Activated CD4-positive, alpha-beta T cell treated with anti-CD3 and anti-CD28 coated beads for 36 hours (primary cell): ENCODE measurements at regions not wholly inside any gene's neighbourhood (a gene's known extent, or its start where the extent isn't known, plus 50 kb on each side); places are given as distances from the start of the nearest gene placed in this dataset.

Experiments
- ATAC-seq: fragments of 200-7000 bp; cut with Tn5 transposase; one replicate; pipeline ENCODE4 v1.10.0; 2021; ENCODE audit warnings: mild to moderate bottlenecking, moderate library complexity
- CTCF ChIA-PET: fragments of 350-600 bp; sonication (Branson Sonifier 250); formaldehyde crosslinking; loops from one replicate; lab custom pipeline; 2021; ENCODE audit warnings: antibody characterized with exemption; lab: Charles Lee
- POLR2A ChIA-PET: fragments of 350-600 bp; sonication (Branson Sonifier 250); formaldehyde crosslinking; loops from one replicate; lab custom pipeline; 2021; ENCODE audit warnings: antibody characterized with exemption, inconsistent platforms; lab: Charles Lee
- DNase-seq: peaks from one replicate; pipeline ENCODE4 v3.0.0-alpha.2; 2020
- H3K27ac Mint-ChIP-seq: one replicate; pipeline ENCODE4 v1.8.0; 2021; ENCODE audit warnings: mixed read lengths
- H3K27me3 Mint-ChIP-seq: one replicate; pipeline ENCODE4 v1.8.0; 2021; ENCODE audit warnings: mixed read lengths
- H3K36me3 Mint-ChIP-seq: one replicate; pipeline ENCODE4 v1.8.0; 2021; ENCODE audit warnings: low read depth, mixed read lengths
- H3K4me1 Mint-ChIP-seq: one replicate; pipeline ENCODE4 v1.8.0; 2021; ENCODE audit warnings: mixed read lengths
- H3K4me3 Mint-ChIP-seq: one replicate; pipeline ENCODE4 v1.8.0; 2021; ENCODE audit warnings: mild to moderate bottlenecking, moderate library complexity, mixed read lengths
- H3K9me3 Mint-ChIP-seq: one replicate; pipeline ENCODE4 v1.8.0; 2021; ENCODE audit warnings: low read depth, mixed read lengths
- intact Hi-C, 2 experiments: fragments of 100-400 bp; cut with DNase I in 1 of 2; cut with micrococcal nuclease in 1 of 2; formaldehyde crosslinking; loops; one replicate each; pipeline versions ENCODE4 v1.14.2 to v1.15.1; 2022 to 2024; cut with DNase I, micrococcal nuclease

DNA sequence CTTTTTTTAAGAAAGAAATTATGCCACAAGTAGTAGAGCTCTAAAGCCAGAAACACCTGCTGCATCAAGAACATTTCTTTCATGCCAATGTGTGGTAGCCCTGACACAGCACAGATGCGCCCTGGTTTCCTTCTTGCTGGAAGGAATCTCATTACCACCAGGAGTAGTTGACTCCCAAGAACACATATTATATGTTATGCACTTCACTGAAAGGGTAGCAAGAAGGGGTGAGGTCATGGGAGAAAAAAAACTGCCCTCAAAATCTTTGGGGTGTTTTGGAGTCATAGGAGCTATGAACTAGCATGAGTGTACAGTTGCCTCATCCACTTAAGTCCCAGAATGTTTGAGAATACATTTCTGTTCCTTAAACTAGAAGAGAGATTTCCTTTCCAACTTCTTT, 185.8 kb upstream of the C1QTNF7 start:
- H3K4me1 Mint-ChIP-seq: no peaks in the 10 kb centered on the region
- intact Hi-C loops: loop anchor here in 1 of 2 experiments (1.0 kb wide), 1 partner anchor 154 kb away; no protein-coding TSS in a partner anchor
- POLR2A ChIA-PET: no interaction called here

DNA sequence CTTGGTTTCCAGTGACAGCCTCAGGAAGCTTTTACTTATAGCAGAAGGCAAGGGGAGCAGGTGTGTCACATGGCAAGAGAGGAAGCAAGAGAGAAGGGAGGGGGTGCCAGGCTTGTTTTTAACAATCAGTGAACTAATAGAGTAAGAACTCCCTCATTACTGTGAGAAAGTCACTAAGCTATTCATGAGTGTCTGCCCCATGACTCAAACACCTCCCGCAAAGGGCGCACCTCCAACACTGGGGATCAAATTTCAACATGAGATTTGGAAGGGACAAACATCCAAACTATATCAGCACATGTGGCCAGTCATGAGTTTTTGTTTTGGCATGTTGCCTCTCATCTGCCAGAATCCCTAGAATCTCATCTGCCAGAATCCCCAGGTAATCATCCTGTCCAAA, 183.5 kb upstream of the C1QTNF7 start:
- Mint-ChIP-seq H3K27me3 (no peaks in the 10 kb centered on the region), H3K9me3 (no peaks in the 10 kb centered on the region), H3K4me1 (no peaks in the 10 kb centered on the region), H3K27ac (no peak overlapping the region), H3K36me3 (no peaks in the 10 kb centered on the region), H3K4me3 (no peak overlapping the region)
- POLR2A ChIA-PET: no interaction called here
- intact Hi-C loops: no loop called here
- DNase-seq: no peak
- ATAC-seq: no peak
- CTCF ChIA-PET: no interaction called here

More for the DNA sequence above, 185.8 kb upstream of the C1QTNF7 start:
- no peaks in the 10 kb centered on the region for H3K27me3 Mint-ChIP-seq
- DNase-seq: no peak
- CTCF ChIA-PET: interaction anchor here (0.7 to 1.6 kb wide), 5 partner anchors 10 to 216 kb away, joined by 3 to 4 read pairs (median 3); no protein-coding TSS in a partner anchor
- H3K27ac Mint-ChIP-seq: no peak overlapping the region
- H3K4me3 Mint-ChIP-seq: no peak overlapping the region
- H3K36me3 Mint-ChIP-seq: no peaks in the 10 kb centered on the region
- no peaks in the 10 kb centered on the region for H3K9me3 Mint-ChIP-seq
- ATAC-seq: no peak

DNA sequence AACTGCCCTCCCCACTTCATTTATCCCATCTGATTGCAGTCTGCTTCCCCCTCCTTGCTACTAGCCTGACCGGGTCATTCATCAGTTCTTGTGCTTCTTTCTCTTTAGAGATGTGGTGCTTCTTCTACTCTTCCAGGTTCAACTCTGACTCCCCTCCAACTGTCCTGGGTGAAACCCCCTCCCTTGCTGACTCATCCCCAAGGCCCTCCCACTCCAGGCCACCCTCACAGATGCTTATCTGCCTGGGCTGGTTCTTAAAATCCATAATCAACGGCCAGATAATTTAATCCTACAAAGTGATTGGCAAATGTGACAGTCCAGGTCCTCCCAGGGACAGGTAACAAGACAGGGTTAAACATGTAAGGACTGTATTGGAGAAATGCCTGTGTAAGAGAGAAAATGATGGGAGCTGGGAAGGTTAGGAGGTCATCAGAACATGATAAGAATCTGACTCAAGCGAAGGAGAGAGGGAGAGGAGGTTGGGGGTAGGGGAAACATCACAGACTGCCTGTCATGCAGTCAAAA, 182.8 kb upstream of the C1QTNF7 start:
- ATAC-seq: no peak
- CTCF ChIA-PET: no interaction called here
- H3K27ac Mint-ChIP-seq: no peak overlapping the region
- no peaks in the 10 kb centered on the region for H3K36me3 Mint-ChIP-seq
- POLR2A ChIA-PET: no interaction called here
- no peaks in the 10 kb centered on the region for H3K9me3 Mint-ChIP-seq
- H3K4me1 Mint-ChIP-seq: no peaks in the 10 kb centered on the region
- intact Hi-C loops: no loop called here
- no peak for DNase-seq
- no peaks in the 10 kb centered on the region for H3K27me3 Mint-ChIP-seq
- H3K4me3 Mint-ChIP-seq: no peak overlapping the region

DNA sequence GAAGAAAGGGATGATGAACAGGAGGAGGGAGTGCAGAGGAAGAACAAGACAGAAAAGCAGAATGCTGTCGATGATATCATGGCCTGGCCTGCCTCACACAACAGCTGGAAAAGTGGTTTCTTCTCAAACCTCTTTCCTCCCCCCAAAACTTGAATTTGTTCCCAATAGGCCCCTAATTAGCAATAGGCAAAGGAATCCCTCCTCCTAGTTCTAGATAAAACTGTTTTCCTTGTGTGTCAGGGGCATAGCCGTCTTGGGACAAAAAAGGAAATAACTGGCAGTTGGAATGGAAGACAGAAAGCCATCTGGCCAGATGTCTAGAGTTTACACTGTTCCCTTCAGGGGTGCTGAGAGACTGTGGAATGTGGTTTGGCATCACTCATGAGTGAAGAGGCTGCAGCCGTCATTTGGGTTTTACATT, 177.8 kb upstream of the C1QTNF7 start:
- no peaks in the 10 kb centered on the region for H3K36me3 Mint-ChIP-seq
- no peaks in the 10 kb centered on the region for H3K4me1 Mint-ChIP-seq
- ATAC-seq (no peak), DNase-seq (no peak)
- ChIA-PET CTCF (interaction anchor here (1.0 kb wide), 1 partner anchor 19 kb away, joined by 3 read pairs; no protein-coding TSS in a partner anchor), POLR2A (interaction anchor here (0.7 kb wide), 1 partner anchor 23 kb away, joined by 5 read pairs; no protein-coding TSS in a partner anchor)
- H3K27me3 Mint-ChIP-seq: no peaks in the 10 kb centered on the region
- H3K9me3 Mint-ChIP-seq: no peaks in the 10 kb centered on the region
- H3K4me3 Mint-ChIP-seq: no peak overlapping the region
- intact Hi-C loops: no loop called here
- no peak overlapping the region for H3K27ac Mint-ChIP-seq

DNA sequence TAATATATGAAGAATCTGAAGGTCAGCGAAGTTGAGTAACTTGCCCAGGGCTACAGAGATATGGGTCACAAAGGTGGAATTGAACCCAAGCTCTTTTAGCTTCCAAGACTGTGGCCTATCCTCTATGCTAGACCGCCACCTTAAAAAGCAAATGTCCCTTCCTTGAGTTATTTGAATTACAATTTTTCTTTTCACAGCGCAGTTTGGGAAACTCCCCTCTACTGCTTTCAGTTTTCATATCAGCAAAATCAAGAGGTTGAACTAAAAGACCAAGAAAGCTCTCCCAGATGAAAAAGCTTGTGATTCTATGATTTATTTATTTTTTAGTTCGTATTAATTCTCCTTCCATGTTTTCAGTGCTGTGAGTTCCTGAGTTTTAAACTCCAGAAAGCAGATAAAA, 174.5 kb upstream of the C1QTNF7 start:
- H3K9me3 Mint-ChIP-seq: no peaks in the 10 kb centered on the region
- H3K27me3 Mint-ChIP-seq: no peaks in the 10 kb centered on the region
- peak; percentile 42 for ATAC-seq
- intact Hi-C loops: no loop called here
- H3K27ac Mint-ChIP-seq: no peak overlapping the region
- no peaks in the 10 kb centered on the region for H3K36me3 Mint-ChIP-seq
- DNase-seq: no peak
- H3K4me3 Mint-ChIP-seq: no peak overlapping the region
- ChIA-PET POLR2A (interaction anchor here (0.6 kb wide), 1 partner anchor 260 kb away, joined by 3 read pairs; no protein-coding TSS in a partner anchor), CTCF (interaction anchor here (0.7 to 1.7 kb wide), 10 partner anchors 15 to 204 kb away, joined by 3 to 6 read pairs (median 4); no protein-coding TSS in a partner anchor)
- H3K4me1 Mint-ChIP-seq: no peaks in the 10 kb centered on the region

DNA sequence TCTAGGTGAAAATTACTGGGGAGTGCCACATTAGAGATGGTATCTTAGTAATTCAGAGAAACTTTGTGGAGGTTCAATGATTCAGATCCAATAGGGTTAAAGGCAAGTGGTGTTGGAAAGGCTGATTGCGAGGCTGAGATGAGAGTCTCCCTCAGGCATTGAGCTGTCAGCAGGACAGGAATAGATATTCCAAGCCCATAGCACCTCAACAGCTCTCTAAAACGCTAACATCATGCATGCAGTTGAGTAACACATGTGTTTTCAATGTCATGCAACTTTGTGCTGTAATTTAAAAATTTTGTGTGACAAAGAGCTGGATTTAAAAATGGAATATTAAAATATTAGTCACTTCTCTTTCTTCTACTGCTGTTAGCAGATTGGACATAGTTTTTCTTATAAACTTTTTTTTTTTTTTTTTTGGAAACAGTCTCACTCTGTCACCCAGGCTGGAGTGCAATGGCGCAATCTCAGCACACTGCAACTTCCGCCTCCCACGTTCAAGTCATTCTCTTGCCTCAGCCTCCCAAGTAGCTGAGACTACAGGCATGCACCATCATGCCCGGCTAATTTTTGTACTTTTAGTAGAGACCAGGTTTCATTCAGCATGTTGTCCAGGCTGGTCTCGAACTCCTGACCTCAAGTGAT, 173.5 kb upstream of the C1QTNF7 start:
- H3K36me3 Mint-ChIP-seq: no peaks in the 10 kb centered on the region
- no peak overlapping the region for H3K4me3 Mint-ChIP-seq
- peaks cover 2% of the 10 kb centered on the region for H3K27me3 Mint-ChIP-seq
- no peak for DNase-seq
- no peak for ATAC-seq
- no peak overlapping the region for H3K27ac Mint-ChIP-seq
- intact Hi-C loops: no loop called here
- ChIA-PET POLR2A (interaction anchor here (0.6 kb wide), 2 partner anchors 218 to 259 kb away, joined by 3 to 4 read pairs; no protein-coding TSS in a partner anchor), CTCF (interaction anchor here (0.7 to 1.6 kb wide), 4 partner anchors 70 to 154 kb away, joined by 3 to 5 read pairs (median 4); no protein-coding TSS in a partner anchor)
- H3K9me3 Mint-ChIP-seq: no peaks in the 10 kb centered on the region
- H3K4me1 Mint-ChIP-seq: no peaks in the 10 kb centered on the region

DNA sequence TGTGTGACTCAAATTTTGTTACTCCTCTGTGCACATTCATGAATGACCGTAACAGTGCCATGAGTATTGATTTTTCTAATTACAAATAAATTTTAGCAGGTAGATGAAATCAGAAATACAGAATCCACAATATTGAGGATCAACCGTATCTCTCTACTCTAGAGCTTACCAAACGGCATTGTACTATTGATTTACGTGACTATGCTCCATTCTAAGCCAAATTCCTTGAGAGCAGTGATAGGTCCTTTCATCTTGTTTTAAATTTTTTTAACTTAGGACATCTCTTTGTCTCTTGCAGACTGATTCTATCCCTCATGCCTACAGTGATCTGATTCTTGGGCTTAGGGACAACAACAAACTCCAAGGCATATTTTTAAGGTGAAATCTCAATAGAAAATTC, 172.3 kb upstream of the C1QTNF7 start:
- ChIA-PET POLR2A (no interaction called here), CTCF (interaction anchor here (1.1 kb wide), 1 partner anchor 202 kb away, joined by 3 read pairs; no protein-coding TSS in a partner anchor)
- intact Hi-C loops: no loop called here
- no peak for ATAC-seq
- no peaks in the 10 kb centered on the region for H3K9me3 Mint-ChIP-seq
- no peaks in the 10 kb centered on the region for H3K36me3 Mint-ChIP-seq
- H3K27me3 Mint-ChIP-seq: peaks cover 4% of the 10 kb centered on the region
- H3K4me3 Mint-ChIP-seq: no peak overlapping the region
- DNase-seq: no peak
- no peak overlapping the region for H3K27ac Mint-ChIP-seq
- H3K4me1 Mint-ChIP-seq: no peaks in the 10 kb centered on the region

DNA sequence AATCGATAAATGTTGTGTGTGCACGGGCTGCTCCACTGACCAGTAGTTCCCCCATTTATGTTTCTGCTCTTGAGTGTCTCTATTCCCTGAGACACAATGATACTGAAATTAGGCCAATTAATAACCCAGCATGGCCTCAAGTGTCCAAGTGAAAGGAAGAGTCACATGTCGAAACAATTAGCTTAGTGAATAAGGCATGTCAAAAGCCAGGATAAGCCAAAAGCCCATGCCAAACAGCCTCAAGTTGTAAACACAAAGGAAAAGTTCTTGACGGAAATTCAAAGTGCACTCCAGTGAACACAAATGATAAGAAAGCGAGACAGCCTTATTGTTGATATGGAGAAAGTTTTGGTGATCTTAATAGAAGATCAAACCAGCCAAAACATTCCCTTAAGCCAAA, 167.1 kb upstream of the C1QTNF7 start:
- no peak overlapping the region for H3K27ac Mint-ChIP-seq
- no peak overlapping the region for H3K4me3 Mint-ChIP-seq
- no peak for ATAC-seq
- no peak for DNase-seq
- POLR2A ChIA-PET: no interaction called here
- H3K27me3 Mint-ChIP-seq: peaks cover 8% of the 10 kb centered on the region
- H3K9me3 Mint-ChIP-seq: peaks cover 8% of the 10 kb centered on the region
- no peaks in the 10 kb centered on the region for H3K36me3 Mint-ChIP-seq
- H3K4me1 Mint-ChIP-seq: no peaks in the 10 kb centered on the region
- intact Hi-C loops: no loop called here
- CTCF ChIA-PET: no interaction called here

DNA sequence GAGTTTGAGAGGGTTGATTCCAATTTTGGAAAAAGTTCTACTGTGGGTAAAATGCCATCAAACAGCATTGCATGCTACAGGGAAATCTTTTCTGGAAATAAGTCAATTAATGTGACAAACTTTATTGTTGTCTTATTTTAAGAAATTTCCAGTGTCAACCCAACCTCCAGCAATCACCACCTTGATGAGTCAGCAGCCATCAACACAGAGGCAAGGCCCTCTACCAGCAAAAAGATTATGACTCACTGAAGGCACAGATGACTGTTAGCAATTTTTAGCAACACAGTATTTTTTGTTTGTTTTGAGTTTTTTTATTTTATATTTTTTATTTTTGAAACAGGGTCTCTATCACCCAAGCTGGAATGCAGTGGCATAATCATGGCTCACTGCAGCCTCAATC, 165.4 kb upstream of the C1QTNF7 start:
- Mint-ChIP-seq H3K27me3 (peaks cover 9% of the 10 kb centered on the region), H3K36me3 (no peaks in the 10 kb centered on the region), H3K4me1 (no peaks in the 10 kb centered on the region), H3K27ac (no peak overlapping the region), H3K4me3 (no peak overlapping the region), H3K9me3 (peaks cover 11% of the 10 kb centered on the region)
- ChIA-PET CTCF (interaction anchor here (0.6 kb wide), 1 partner anchor 208 kb away, joined by 3 read pairs; no protein-coding TSS in a partner anchor), POLR2A (no interaction called here)
- ATAC-seq (peak; percentile 74), DNase-seq (peak; percentile 47)
- intact Hi-C loops: no loop called here

DNA sequence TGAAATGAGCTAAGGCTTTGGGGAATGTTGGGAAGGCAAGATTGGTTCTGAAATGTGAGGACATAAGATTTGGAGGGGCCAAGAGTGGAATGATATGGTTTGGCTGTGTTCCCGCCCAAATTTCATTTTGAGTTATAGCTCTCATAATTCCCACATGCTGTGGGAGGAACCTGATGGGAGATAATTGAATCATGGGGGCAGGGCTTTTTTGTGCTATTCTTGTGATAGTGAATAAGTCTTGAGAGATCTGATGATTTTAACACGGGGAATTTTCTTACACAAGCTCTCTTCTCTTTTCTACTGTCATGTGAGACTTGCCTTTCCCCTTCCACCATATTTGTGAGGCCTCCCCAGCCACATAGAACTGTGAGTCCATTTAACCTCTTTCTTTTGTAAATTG, 157.6 kb upstream of the C1QTNF7 start:
- Mint-ChIP-seq H3K4me3 (no peak overlapping the region), H3K27ac (no peak overlapping the region), H3K9me3 (peaks cover 9% of the 10 kb centered on the region), H3K36me3 (peaks cover 6% of the 10 kb centered on the region), H3K4me1 (no peaks in the 10 kb centered on the region), H3K27me3 (peaks cover 7% of the 10 kb centered on the region)
- no peak for DNase-seq
- ChIA-PET CTCF (no interaction called here), POLR2A (no interaction called here)
- no peak for ATAC-seq
- intact Hi-C loops: no loop called here

DNA sequence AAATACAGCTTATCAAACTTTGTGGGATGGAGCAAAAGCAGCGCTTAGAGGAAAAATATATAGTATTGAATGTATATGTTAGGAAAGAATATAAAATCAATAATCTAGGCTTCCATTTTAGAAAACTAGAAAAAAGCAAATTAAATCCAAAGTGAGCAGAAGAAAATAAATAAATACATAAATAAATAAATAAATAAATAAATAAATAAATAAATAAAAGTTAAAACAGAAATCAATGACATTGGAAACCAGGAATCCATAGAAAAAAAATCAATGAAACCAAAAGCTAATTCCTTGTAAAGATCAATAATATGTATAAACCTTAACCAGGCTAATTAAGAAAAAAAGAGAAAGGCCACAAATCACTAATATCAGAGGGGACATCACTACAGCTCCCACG, 141.8 kb upstream of the C1QTNF7 start:
- Mint-ChIP-seq H3K9me3 (no peaks in the 10 kb centered on the region), H3K27me3 (no peaks in the 10 kb centered on the region), H3K4me1 (no peaks in the 10 kb centered on the region), H3K4me3 (no peak overlapping the region), H3K27ac (no peak overlapping the region), H3K36me3 (no peaks in the 10 kb centered on the region)
- DNase-seq (no peak), ATAC-seq (no peak)
- intact Hi-C loops: no loop called here
- POLR2A ChIA-PET: no interaction called here
- CTCF ChIA-PET: interaction anchor here (1.2 kb wide), 1 partner anchor 171 kb away, joined by 3 read pairs; no protein-coding TSS in a partner anchor

DNA sequence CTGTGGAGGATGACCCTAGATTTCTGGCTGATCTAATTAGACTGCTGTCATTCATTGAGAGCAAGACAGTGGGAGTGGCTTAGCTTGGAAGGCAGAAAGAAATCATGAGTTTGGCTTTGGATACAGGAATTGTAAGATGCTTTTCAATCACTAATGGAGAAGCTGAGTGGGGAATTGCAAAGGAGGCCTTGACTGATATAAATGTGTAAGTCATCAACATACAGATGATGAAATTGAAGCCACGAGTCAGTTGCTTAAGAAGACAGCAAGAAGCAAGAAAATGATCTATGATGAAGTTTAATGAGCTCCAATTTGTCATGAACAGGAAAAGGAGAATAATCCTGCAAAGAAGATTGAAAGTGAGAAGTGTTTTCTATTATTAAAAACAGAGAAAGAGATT, 136.7 kb upstream of the C1QTNF7 start:
- intact Hi-C loops: no loop called here
- Mint-ChIP-seq H3K9me3 (no peaks in the 10 kb centered on the region), H3K4me1 (no peaks in the 10 kb centered on the region), H3K27me3 (no peaks in the 10 kb centered on the region), H3K27ac (no peak overlapping the region), H3K36me3 (no peaks in the 10 kb centered on the region), H3K4me3 (no peak overlapping the region)
- CTCF ChIA-PET: no interaction called here
- no peak for DNase-seq
- ATAC-seq: no peak
- POLR2A ChIA-PET: no interaction called here
